ENCODE measurements at regions not wholly inside any gene's neighbourhood (a gene's known extent, or its start where the extent isn't known, plus 50 kb on each side); places are given as distances from the start of the nearest gene placed in this dataset.
"Not testable (repeated sequence)": the region's sequence is repeated elsewhere in the genome, so short reads cannot be mapped to it uniquely, and the experiment has no call there.

- intact Hi-C loops (cut with DNase I) = no loop called here
- no peak for DNase-seq (ENCODE audit: low spot score)
Observed at GRCh38 chr12:31214626-31215517, 111.1 kb downstream of the SINHCAF start.

DNA sequence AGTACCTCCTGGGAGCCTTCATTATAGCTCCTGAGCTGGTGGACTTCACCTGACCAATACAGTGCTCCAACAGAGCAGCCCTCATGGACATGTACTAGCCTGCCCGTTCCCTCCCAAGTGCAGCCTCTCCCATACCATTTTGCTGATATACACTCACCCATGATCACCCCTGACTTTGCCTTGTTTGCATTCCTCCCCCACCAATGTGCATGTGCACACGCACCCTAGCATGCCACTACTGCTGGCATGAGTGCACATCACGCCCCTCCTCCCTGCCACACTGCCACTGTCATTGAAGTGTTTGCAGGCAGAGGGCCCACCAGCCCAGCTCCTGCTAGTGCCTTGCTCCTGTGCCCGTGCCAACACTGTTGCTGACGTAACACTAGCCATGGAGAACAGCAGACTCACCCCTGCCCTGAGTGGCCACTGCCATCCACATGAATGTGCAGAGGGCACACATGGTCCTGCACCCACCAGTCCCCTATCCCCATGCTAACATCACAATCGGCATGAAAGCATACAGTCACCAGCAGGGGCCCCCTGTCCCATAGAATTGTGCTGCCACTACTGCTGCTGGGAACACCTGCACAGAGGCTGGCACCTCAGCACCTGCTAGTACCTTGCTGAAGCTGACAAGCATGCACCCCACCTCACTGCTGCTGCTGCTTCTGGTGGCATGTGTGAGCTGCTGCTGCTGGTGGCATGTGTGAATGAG is 110.3 kb downstream of the SINHCAF start:
- no peak for DNase-seq (ENCODE audit: low spot score)

GRCh38 chr12:31216479-31216878 is 109.5 kb downstream of the SINHCAF start:
- intact Hi-C loops (cut with DNase I) = no loop called here
- no peak for DNase-seq (ENCODE audit: low spot score)

More for the DNA sequence above, 110.3 kb downstream of the SINHCAF start:
- intact Hi-C loops (cut with DNase I) = no loop called here

DNA sequence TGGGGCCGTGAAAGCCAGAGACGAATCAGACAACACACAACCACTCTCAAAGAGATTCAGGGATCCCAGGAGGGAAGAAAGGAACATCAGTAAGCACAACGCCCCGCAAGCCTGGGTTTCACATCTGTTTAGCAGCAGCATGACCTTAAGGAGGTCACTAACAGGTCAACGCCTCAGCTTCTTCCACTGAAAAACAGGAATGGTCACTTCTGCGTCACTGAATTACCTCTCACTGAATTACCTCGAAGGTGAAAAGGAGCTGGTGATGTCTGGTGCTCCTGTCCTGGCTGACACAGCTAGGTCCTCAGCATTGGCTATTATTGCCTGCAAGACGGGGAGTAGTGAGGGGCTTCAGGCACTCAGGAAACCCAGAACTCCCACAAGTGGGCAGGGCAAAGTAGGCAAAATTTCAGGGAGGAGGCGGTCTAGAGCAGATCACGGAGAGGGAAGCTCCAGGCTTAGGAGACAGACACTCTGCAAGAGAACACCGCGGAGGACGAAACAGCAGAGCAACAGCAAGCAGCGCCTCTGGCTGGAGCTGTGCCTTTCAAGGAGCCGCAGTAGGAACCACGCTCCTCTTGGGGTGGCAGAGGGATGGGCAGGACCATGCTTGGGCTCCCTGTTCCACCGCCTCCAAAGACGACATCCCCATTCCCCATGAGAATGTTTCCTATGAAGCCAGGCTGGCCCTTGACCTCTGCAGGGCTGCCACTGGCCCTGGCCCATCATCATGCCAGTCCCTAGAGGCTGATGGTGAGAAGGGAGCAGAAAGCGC is 108.4 kb downstream of the SINHCAF start:
- DNase-seq (ENCODE audit: low spot score) = no peak
- intact Hi-C loops (cut with DNase I) = no loop called here

- DNase-seq (ENCODE audit: low spot score) = no peak
- intact Hi-C loops (cut with DNase I) = no loop called here
Observed at GRCh38 chr12:31218203-31219025, 107.5 kb downstream of the SINHCAF start.

DNA sequence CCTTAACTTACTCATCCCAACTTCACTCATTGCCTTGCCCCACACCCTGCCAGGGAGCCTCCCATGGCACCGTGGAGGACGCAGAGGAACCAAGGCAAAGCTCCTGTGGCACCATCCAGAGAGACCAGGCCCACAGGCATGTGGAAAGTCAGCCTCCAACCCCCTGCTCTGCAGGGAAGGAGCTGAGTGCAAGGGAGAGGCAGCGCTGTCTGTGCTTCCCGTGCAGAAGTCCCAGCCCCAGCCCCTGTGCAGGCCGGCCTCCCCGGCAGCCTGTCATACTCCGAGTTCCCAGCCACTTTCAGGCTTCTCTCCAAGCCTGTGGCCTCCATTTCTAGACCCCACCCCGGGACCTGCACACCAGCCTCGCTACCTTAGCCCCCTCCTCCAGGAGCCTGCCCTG is 106.4 kb downstream of the SINHCAF start:
- intact Hi-C loops (cut with DNase I) = no loop called here
- DNase-seq (ENCODE audit: low spot score) = no peak

DNA sequence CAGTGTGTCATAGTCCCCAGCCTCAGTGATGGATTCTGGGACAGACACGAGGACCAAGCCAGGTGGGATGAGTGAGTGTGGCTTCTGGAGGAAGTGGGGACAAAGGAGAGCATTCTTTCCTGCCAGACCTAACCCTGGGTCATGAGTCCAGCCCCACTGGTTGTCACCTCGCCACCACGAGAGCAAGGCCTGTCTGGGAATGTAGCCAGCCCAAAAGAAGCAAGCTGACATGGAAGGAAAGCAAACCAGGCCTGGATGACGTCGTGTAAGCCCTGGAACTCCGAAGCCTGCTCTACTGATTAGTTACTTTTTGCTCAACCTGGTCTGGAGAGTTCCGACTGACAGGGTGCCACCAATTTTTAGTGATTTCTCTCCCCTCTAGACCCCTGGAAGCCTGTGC is 105.9 kb downstream of the SINHCAF start:
- intact Hi-C loops (cut with DNase I) = no loop called here

DNA sequence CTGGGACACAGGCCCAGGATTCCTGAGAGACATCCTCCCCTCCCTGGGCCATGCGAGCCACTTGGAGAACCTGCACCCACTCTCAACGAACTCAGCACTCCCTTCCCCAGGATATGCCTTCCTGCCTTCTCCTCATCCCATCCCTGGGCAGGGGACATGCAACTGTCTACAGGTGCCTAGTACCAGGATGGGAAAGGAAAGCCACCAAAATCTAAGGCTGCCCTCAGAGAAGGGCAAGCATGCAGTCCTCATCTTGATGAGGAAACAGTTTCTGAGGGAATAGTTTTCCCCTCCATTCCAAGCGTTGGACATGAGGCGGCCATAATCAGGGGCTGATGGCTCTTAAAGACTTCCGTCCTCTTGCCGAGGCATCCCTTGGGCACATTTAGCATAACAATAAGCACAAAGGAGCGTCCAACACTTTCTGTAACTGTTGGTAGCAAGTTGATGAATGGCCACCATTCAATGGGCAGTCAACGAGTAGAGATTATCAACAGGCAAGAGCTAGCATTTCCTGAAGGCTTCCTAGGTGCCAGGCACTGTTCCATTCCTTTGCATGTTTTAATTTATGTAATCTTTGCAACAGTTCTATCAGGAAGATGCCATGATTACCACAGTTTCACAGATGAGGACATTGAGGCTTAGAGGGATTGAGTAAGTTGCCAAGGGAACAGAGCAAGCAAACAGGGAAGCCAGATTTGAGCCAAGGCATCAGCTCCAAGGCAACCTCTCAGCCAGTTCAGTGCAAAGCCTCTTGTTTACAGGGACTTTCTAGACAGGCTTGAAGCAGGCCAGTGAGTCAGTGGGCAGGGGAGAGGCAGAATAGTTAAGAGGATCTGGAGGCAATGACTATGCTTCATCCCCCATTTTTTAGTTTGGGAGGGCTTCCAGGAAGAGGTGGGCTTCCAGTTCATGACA is 105.1 kb downstream of the SINHCAF start:
- DNase-seq (ENCODE audit: low spot score) = peak; percentile 76
- intact Hi-C loops (cut with DNase I) = no loop called here

More for the DNA sequence above, 105.9 kb downstream of the SINHCAF start:
- no peak for DNase-seq (ENCODE audit: low spot score)

DNA sequence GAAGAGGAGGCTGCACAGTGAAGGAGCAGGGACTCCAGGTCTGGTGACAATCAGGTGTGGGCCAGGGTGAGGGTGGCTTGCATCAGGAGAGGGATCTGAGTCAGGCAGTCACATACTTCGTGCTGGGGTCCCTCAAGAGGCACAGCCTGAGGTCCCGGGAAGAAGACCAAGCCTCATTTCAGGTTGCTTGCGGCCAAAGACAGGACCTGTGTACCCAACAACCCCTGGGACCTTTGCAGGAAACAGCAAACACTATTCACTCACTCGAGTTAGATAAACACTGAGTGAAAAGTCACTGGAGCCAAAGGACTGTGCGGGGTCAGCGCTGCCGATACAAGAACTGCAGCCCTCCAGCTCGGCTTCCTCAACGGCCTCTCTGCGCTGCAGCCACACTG is 104.4 kb downstream of the SINHCAF start:
- DNase-seq (ENCODE audit: low spot score) = no peak
- intact Hi-C loops (cut with DNase I) = no loop called here

GRCh38 chr12:31222620-31223222 is 103.2 kb downstream of the SINHCAF start:
- DNase-seq (ENCODE audit: low spot score) = no peak

DNA sequence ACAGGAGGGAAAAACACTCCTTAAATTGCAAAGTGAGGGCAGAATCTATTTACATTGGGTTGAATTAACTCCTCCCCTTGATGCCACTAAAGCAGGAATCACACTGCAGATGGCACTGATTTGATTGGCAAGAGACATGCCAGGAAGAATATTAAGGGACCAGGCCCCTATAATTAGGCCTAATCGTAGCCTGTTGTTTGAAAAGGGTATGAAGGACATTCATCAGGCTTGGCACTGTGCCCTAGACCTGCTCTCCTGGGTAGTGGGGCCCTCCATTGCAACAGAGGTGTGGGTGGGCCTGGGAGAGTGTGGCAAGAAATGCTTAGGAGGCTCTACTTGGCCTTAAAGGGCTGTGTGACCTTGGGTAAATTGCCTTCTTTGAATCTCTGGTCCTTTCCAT is 102.3 kb downstream of the SINHCAF start:
- DNase-seq (ENCODE audit: low spot score); intact Hi-C loops (cut with DNase I): not testable (repeated sequence)

More at GRCh38 chr12:31222620-31223222, 103.2 kb downstream of the SINHCAF start:
- intact Hi-C loops (cut with DNase I) = no loop called here

DNA sequence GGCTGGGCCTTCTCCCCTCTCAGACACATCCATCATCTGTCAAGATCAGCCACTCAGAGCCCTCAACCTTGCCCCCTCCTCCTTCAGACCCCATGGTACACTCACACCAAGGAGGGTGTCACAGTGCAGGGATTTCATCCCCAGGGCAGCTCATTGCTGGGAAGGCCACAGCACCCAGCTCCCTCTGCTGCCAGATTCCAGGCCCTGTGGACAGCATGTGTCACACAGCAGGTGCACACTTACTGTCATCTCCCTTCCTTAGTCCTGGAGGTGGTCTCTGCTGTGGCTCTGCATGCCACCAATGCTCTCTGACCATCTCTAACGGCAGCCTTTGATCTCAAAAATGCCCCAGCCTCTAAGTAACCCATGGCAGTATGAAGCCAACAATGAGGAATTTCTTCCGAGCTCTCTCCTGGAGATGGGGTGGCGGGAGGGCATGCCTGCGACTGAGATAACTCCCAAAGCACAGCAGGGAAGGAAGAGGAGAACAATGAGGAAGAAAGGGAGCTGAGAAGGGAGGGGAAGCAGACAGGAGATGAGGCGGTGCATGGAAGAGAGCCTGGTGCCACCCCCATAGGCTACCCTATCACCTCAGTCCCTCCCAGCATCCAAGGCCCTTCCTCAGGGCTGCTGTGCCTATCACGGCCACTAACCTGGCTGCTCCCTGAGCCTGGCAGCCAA is 101.0 kb downstream of the SINHCAF start:
- no peak for DNase-seq (ENCODE audit: low spot score)
- intact Hi-C loops (cut with DNase I) = no loop called here

DNA sequence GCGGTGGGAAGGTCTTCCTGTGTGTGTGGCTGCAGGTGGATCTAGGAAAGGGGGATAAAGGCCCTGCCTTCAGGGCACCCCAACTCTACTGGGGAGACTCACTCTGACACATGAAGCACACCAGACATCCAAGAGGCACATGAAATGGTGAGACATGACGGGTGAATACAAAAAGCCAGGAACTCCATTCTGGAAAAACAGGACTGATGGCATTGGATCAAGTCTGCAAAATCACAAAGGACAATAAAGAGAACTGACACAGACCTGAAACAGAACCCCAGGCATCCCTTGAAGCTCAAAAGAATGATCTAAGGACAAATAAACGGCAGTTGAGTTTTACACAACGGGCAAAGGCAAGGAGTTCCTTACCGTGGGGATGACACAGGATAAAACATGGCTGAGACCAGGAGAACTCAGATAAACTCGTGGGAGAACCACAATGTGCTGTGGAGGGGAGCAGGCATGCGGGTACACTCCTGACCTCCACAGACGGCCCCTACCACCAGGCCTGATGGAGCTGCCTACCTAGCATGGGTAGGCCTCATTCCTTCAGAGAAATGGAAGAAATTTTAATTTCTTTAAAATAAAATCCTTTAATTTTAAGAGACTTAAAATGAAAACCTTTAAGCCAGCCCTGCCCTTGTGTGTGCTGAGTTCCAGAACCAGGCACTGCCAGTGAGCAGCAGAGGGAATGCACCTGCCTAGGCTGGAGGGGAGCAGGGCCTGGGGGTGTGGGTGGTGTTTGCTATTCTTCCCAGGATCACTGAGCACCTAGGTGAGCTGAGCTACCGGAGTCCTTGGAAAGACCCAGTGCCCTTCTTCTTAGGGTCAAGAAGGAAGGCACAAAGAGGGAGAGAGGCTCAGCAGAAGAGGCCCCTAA is 100.1 kb downstream of the SINHCAF start:
- DNase-seq (ENCODE audit: low spot score) = no peak
- intact Hi-C loops (cut with DNase I) = no loop called here

DNA sequence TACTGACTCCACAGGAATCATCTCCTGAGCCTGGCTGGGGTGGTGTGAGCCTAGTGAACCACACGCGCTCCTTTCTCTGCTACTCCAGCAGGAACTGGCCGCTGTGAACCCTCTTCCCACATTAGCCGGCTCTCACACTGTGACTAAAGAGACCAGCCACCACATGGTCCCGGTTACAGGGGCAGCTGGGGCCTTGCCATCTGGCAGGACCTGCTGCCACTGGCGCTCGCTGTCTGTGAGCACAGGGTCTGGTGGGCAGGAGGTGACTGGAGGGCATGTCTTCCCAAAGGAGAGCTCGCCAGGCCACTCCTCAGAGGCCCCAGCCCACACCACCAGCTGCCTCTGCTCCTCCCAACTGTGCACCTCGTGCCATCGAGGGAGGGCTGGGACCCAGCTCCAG is 99.3 kb downstream of the SINHCAF start:
- no peak for DNase-seq (ENCODE audit: low spot score)
- intact Hi-C loops (cut with DNase I) = no loop called here

- peak; percentile 75 for DNase-seq (ENCODE audit: low spot score)
- intact Hi-C loops (cut with DNase I) = no loop called here
Observed at GRCh38 chr12:31227401-31227981, 98.5 kb downstream of the SINHCAF start.
